CD4-positive, alpha-beta T cell (primary cell): ENCODE measurements at regions not wholly inside any gene's neighbourhood (a gene's known extent, or its start where the extent isn't known, plus 50 kb on each side); places are given as distances from the start of the nearest gene placed in this dataset.

Source experiments
- ATAC-seq: fragments of 200-7000 bp; cut with Tn5 transposase; one replicate; pipeline ENCODE4 v1.10.0; 2022; ENCODE audit warnings: mild to moderate bottlenecking; ENCODE audit not compliant: poor library complexity
- CTCF ChIA-PET: fragments of 350-600 bp; sonication (Branson Sonifier 250); formaldehyde crosslinking; loops from one replicate; lab custom pipeline; 2021; ENCODE audit warnings: antibody characterized with exemption, inconsistent platforms; lab: Charles Lee
- POLR2A ChIA-PET: fragments of 350-600 bp; sonication (Branson Sonifier 250); formaldehyde crosslinking; loops from one replicate; lab custom pipeline; 2021; ENCODE audit warnings: antibody characterized with exemption, inconsistent platforms; lab: Charles Lee
- DNase-seq, 14 experiments: peaks; one replicate each; pipeline ENCODE4 v3.0.0-alpha.2; 2013 to 2020; ENCODE audit warnings: mixed read lengths in 2 of 14
- H3K27ac ChIP-seq, 2 donors: one replicate each; pipeline versions ENCODE4 v1.5.1 to v1.7.0; 2013; ENCODE audit warnings: low read length in 2 of 2, low read depth in 1 of 2, mild to moderate bottlenecking in 1 of 2
- H3K27me3 ChIP-seq, 2 experiments: 1 replicate in 1 of 2; 2 replicates in 1 of 2; pipeline versions ENCODE4 v1.6.1 to v1.7.0; 2013; ENCODE audit warnings: low read length in 2 of 2, control low read depth in 1 of 2, mild to moderate bottlenecking in 1 of 2, moderate library complexity in 1 of 2; ENCODE audit not compliant: insufficient read depth in 2 of 2, control insufficient read depth in 1 of 2
- H3K36me3 ChIP-seq: one replicate; pipeline ENCODE4 v1.6.1; 2013; ENCODE audit warnings: low read length, control low read depth; ENCODE audit not compliant: insufficient read depth
- H3K4me1 ChIP-seq: one replicate; pipeline ENCODE4 v1.6.1; 2013; ENCODE audit warnings: low read length, control low read depth; ENCODE audit not compliant: insufficient read depth
- H3K4me3 ChIP-seq: one replicate; pipeline ENCODE4 v1.5.1; 2013; ENCODE audit warnings: mild to moderate bottlenecking, low read length, moderate library complexity
- H3K9me3 ChIP-seq, 2 experiments: 1 replicate in 1 of 2; 2 replicates in 1 of 2; pipeline versions ENCODE4 v1.6.1 to v1.7.0; 2013; ENCODE audit warnings: low read length in 2 of 2, mild to moderate bottlenecking in 2 of 2, control low read depth in 1 of 2, moderate library complexity in 1 of 2; ENCODE audit not compliant: control insufficient read depth in 1 of 2, insufficient read depth in 1 of 2
- H3K27ac Mint-ChIP-seq: one replicate; pipeline ENCODE4 v1.8.0; 2020; ENCODE audit warnings: mixed read lengths
- H3K27me3 Mint-ChIP-seq: one replicate; pipeline ENCODE4 v1.8.0; 2021; ENCODE audit warnings: mixed read lengths
- H3K36me3 Mint-ChIP-seq: one replicate; pipeline ENCODE4 v1.8.0; 2021; ENCODE audit warnings: low read depth, mixed read lengths
- H3K4me1 Mint-ChIP-seq: one replicate; pipeline ENCODE4 v1.8.0; 2021; ENCODE audit warnings: low read depth, mixed read lengths
- H3K4me3 Mint-ChIP-seq: one replicate; pipeline ENCODE4 v1.8.0; 2020; ENCODE audit warnings: mild to moderate bottlenecking, mixed read lengths
- H3K9me3 Mint-ChIP-seq: one replicate; pipeline ENCODE4 v1.8.0; 2020; ENCODE audit warnings: mixed read lengths
- CTCF ChIP-seq: fragments of 200-600 bp; IDR thresholded peaks from one replicate; pipeline ENCODE4 v1.8.0; 2022; ENCODE audit warnings: antibody characterized with exemption, mild to moderate bottlenecking
- intact Hi-C, 2 experiments: fragments of 100-400 bp; cut with DNase I in 1 of 2; cut with micrococcal nuclease in 1 of 2; formaldehyde crosslinking; loops; one replicate each; pipeline versions ENCODE4 v1.15.1 to v1.9.0; 2023 to 2025; cut with DNase I, micrococcal nuclease

- Histone ChIP-seq H3K9me3 (peaks cover 0 to 4% of the 10 kb centered on the region in 2 experiments), H3K36me3 (no peaks in the 10 kb centered on the region), H3K4me3 (no peak overlapping the region), H3K27me3 (no peaks in the 10 kb centered on the region), H3K27ac (no peak overlapping the region), H3K4me1 (no peaks in the 10 kb centered on the region)
- intact Hi-C loops: no loop called here
- H3K27me3 Mint-ChIP-seq: no peaks in the 10 kb centered on the region
- no peak for TF ChIP-seq CTCF
- ChIA-PET CTCF (no interaction called here), POLR2A (no interaction called here)
- H3K9me3 Mint-ChIP-seq: peaks cover 4% of the 10 kb centered on the region
- no peaks in the 10 kb centered on the region for H3K36me3 Mint-ChIP-seq
- ATAC-seq (no peak), DNase-seq (peak in 2 of 14 experiments; percentile 50 to 63)
- no peak overlapping the region for H3K4me3 Mint-ChIP-seq
- no peaks in the 10 kb centered on the region for H3K4me1 Mint-ChIP-seq
- H3K27ac Mint-ChIP-seq: no peak overlapping the region
These were observed 262.1 kb upstream of the KLF4 start for GRCh38 chr9:107751567-107752210.

DNA sequence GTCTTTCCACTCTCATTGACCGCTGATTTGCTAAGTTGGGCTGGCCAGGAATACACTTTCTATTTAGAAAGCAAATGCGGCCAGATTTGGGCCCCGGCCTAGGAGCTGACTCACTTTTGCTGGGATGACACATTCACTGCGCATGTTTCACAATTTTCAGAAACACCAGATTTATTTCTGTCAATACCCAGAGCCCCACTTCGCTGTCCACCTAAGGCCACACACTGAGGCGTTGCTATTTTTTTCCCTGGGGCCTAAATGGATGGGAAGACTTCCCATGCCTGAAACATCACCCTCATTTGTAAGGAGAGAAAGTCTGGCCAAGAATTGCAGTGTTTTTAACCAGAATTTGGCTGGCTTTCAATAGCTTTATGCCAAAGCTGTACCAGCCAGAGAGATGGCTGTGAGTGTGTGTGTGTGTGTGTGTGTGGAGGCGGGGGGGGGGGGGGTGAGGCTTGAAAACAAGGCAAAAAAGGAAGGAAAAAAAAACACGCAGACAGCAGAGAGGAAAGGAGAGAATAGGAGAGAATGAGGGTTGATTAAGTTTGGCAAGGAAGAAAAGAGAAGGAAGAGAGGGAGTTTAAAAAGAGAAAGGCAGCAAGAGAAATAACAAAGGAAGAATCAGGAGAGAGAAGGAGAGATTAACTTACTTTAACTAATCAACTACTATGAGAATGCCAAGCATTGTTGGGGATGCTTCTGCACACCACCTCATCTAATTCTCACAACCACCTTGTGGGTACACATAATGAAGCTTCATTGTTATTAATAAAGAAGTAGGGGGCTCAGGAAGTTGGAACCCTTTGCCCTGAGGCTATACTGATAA is 261.4 kb upstream of the KLF4 start:
- H3K36me3 Mint-ChIP-seq: no peaks in the 10 kb centered on the region
- H3K4me1 ChIP-seq: no peaks in the 10 kb centered on the region
- H3K27ac Mint-ChIP-seq: no peak overlapping the region
- no peak overlapping the region for H3K4me3 Mint-ChIP-seq
- POLR2A ChIA-PET: no interaction called here
- H3K9me3 ChIP-seq: peaks cover 0 to 4% of the 10 kb centered on the region in 2 experiments
- DNase-seq (peak in 2 of 14 experiments; percentile 53 to 64), ATAC-seq (no peak)
- no peak overlapping the region for H3K4me3 ChIP-seq
- TF ChIP-seq CTCF: no peak
- no peaks in the 10 kb centered on the region for H3K4me1 Mint-ChIP-seq
- H3K36me3 ChIP-seq: no peaks in the 10 kb centered on the region
- CTCF ChIA-PET: no interaction called here
- H3K27me3 ChIP-seq: no peaks in the 10 kb centered on the region
- H3K27ac ChIP-seq: no peak overlapping the region
- no peaks in the 10 kb centered on the region for H3K27me3 Mint-ChIP-seq
- no peaks in the 10 kb centered on the region for H3K9me3 Mint-ChIP-seq
- intact Hi-C loops: no loop called here

DNA sequence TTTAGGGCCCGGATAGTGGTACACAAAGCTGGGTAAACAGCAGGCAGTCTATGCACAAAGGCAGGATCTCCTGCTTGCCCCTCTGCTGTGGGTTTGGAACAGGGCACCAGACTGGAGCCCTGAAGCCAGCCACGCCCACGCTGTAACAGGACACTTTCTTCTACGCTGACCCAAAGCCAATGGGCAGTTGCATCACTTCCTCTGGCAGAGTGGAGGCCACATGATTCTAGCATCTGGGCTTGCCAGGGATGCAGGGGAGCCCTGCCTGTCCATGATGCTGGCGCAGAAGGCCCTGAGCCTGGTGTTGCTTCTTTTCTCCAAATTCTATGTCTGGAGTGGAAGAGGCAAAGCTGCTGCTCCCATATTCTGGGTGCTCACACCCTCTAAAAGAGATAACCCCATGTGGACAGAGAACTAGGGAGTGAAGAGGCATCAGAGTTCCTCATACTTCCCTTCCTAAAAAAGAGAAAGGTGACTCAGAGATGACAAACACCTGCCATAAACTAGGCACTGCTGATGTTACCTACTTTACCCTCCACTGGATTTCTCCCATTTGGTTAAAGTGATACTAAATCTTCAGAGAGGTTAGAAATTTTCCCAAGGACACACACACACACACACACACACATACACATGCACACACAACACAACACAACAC is 260.3 kb upstream of the KLF4 start:
- intact Hi-C loops: no loop called here

More for the DNA sequence above, 260.3 kb upstream of the KLF4 start:
- Histone ChIP-seq H3K4me1 (no peaks in the 10 kb centered on the region), H3K9me3 (peaks cover 0 to 4% of the 10 kb centered on the region in 2 experiments), H3K27me3 (no peaks in the 10 kb centered on the region), H3K36me3 (no peaks in the 10 kb centered on the region), H3K4me3 (no peak overlapping the region), H3K27ac (no peak overlapping the region)
- no peaks in the 10 kb centered on the region for H3K4me1 Mint-ChIP-seq
- H3K27ac Mint-ChIP-seq: no peak overlapping the region
- ChIA-PET POLR2A (no interaction called here), CTCF (no interaction called here)
- no peaks in the 10 kb centered on the region for H3K9me3 Mint-ChIP-seq
- no peaks in the 10 kb centered on the region for H3K27me3 Mint-ChIP-seq
- no peaks in the 10 kb centered on the region for H3K36me3 Mint-ChIP-seq
- H3K4me3 Mint-ChIP-seq: no peak overlapping the region
- ATAC-seq: no peak
- no peak for TF ChIP-seq CTCF
- peak in 2 of 14 experiments; percentile 35 to 54 for DNase-seq
